HG03103 (cell line): ENCODE measurements at regions not wholly inside any gene's neighbourhood (a gene's known extent, or its start where the extent isn't known, plus 50 kb on each side); places are given as distances from the start of the nearest gene placed in this dataset.

Experiments
- ATAC-seq: cut with Tn5 transposase; IDR thresholded peaks from one replicate; pipeline ENCODE4 v1.9.1; 2021; ENCODE audit warnings: low read depth; ENCODE audit not compliant: unreplicated experiment

- no peak for ATAC-seq
These were observed 218.4 kb upstream of the FAR2 start for GRCh38 chr12:28930704-28931103.

GRCh38 chr12:28933176-28933575, 215.9 kb upstream of the FAR2 start:
- ATAC-seq: no peak

- no peak for ATAC-seq
These were observed 215.1 kb upstream of the FAR2 start for GRCh38 chr12:28933864-28934527.

GRCh38 chr12:28936221-28936620, 212.9 kb upstream of the FAR2 start:
- ATAC-seq: no peak

GRCh38 chr12:28936711-28937110, 212.4 kb upstream of the FAR2 start:
- no peak for ATAC-seq

GRCh38 chr12:28937196-28937595, 211.9 kb upstream of the FAR2 start:
- no peak for ATAC-seq

- no peak for ATAC-seq
These were observed 211.0 kb upstream of the FAR2 start for GRCh38 chr12:28938056-28938455.

- ATAC-seq: no peak
These were observed 210.4 kb upstream of the FAR2 start for GRCh38 chr12:28938581-28939235.

- no peak for ATAC-seq
These were observed 209.7 kb upstream of the FAR2 start for GRCh38 chr12:28939427-28939826.

- ATAC-seq: no peak
These were observed 207.8 kb upstream of the FAR2 start for GRCh38 chr12:28941248-28941647.

- ATAC-seq: no peak
These were observed 202.7 kb upstream of the FAR2 start for GRCh38 chr12:28946361-28946760.

- no peak for ATAC-seq
These were observed 200.4 kb upstream of the FAR2 start for GRCh38 chr12:28948685-28949084.

GRCh38 chr12:28949184-28949583, 199.9 kb upstream of the FAR2 start:
- ATAC-seq: no peak

GRCh38 chr12:28950049-28950448, 199.0 kb upstream of the FAR2 start:
- ATAC-seq: no peak

- no peak for ATAC-seq
These were observed 197.1 kb upstream of the FAR2 start for GRCh38 chr12:28951935-28952334.

GRCh38 chr12:28954333-28954732, 194.7 kb upstream of the FAR2 start:
- ATAC-seq: no peak

GRCh38 chr12:28955491-28955890, 193.6 kb upstream of the FAR2 start:
- no peak for ATAC-seq

- no peak for ATAC-seq
These were observed 193.1 kb upstream of the FAR2 start for GRCh38 chr12:28955931-28956330.

GRCh38 chr12:28958553-28959195, 190.4 kb upstream of the FAR2 start:
- ATAC-seq: no peak

GRCh38 chr12:28961948-28962384, 187.1 kb upstream of the FAR2 start:
- no peak for ATAC-seq

- ATAC-seq: no peak
These were observed 185.5 kb upstream of the FAR2 start for GRCh38 chr12:28963554-28963953.
